ENCODE measurements at regions not wholly inside any gene's neighbourhood (a gene's known extent, or its start where the extent isn't known, plus 50 kb on each side); places are given as distances from the start of the nearest gene placed in this dataset.
"Not testable (repeated sequence)": the region's sequence is repeated elsewhere in the genome, so short reads cannot be mapped to it uniquely, and the experiment has no call there.

DNA sequence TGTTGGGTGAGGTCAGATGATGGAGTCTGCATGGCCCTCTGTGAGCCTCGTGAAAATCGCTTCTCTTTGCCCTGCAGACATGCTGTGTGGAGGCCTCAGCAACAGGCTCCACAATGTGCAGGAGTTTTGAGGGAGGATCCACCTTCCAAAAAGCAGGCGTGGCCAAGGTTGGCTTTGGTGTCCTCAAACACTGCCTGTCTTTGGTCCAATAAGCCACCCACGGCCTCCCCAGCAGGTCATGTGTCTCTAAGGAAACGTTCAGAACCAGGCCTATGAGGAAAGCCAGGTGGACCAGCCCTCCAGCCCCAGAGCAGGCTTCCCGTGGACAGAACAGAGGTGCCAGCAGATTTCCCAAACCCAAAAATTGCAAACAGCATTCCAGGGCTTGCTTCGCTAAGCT lies 340.7 kb upstream of the IRX2 start:
- TF ChIP-seq, protein P1, sequence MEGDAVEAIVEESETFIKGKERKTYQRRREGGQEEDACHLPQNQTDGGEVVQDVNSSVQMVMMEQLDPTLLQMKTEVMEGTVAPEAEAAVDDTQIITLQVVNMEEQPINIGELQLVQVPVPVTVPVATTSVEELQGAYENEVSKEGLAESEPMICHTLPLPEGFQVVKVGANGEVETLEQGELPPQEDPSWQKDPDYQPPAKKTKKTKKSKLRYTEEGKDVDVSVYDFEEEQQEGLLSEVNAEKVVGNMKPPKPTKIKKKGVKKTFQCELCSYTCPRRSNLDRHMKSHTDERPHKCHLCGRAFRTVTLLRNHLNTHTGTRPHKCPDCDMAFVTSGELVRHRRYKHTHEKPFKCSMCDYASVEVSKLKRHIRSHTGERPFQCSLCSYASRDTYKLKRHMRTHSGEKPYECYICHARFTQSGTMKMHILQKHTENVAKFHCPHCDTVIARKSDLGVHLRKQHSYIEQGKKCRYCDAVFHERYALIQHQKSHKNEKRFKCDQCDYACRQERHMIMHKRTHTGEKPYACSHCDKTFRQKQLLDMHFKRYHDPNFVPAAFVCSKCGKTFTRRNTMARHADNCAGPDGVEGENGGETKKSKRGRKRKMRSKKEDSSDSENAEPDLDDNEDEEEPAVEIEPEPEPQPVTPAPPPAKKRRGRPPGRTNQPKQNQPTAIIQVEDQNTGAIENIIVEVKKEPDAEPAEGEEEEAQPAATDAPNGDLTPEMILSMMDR (IDR thresholded peaks at IDR 0.05): no peak

DNA sequence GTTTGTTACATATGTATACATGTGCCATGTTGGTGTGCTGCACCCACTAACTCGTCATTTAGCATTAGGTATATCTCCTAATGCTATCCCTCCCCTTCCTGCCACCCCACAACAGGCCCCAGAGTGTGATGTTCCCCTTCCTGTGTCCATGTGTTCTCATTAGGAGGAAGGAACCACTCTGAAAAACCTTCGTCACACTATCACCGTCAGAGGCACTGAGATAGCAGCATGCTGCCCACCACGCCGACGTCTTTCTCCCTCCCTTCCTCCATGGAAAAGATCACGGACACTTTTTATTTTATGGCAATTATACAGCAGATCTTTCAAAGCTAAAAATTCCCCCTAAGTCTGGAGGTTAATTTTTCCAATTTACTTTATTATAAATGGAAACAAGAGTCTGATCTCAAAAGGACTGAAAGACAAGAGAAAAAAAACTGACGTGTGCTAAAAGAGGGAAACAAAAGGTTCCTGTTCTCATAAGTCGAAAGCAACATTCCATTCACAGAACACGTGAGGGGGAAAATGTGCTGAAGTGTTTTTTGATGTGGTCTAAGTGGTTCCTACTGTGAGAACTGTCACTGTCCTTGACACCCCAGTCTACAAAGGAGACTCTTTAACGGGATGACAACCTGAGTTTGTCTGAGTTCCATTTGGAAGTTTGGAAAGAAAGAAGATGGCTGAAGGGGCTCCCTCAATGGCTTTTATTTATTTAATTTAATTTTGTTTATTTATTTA lies 339.7 kb upstream of the IRX2 start:
- intact Hi-C loops (cut with DNase I): no loop called here
- DNase-seq: no peak
- H3K36me3 ChIP-seq: no peaks in the 10 kb centered on the region
- no peak overlapping the region for H3K27ac ChIP-seq
- H3K9me3 ChIP-seq: no peaks in the 10 kb centered on the region
- no peaks in the 10 kb centered on the region for H3K27me3 ChIP-seq
- ATAC-seq: no peak
- no peak overlapping the region for H3K4me3 ChIP-seq
- TF ChIP-seq, protein P1 (IDR thresholded peaks at IDR 0.05): no peak
- H3K4me1 ChIP-seq: no peaks in the 10 kb centered on the region

More for the DNA sequence above, 340.7 kb upstream of the IRX2 start:
- no peak for DNase-seq
- H3K27me3 ChIP-seq: no peaks in the 10 kb centered on the region
- H3K27ac ChIP-seq: no peak overlapping the region
- no peaks in the 10 kb centered on the region for H3K9me3 ChIP-seq
- intact Hi-C loops (cut with DNase I): no loop called here
- no peaks in the 10 kb centered on the region for H3K4me1 ChIP-seq
- H3K4me3 ChIP-seq: no peak overlapping the region
- ATAC-seq: no peak
- H3K36me3 ChIP-seq: no peaks in the 10 kb centered on the region

- H3K27ac ChIP-seq, H3K36me3 ChIP-seq: not testable (repeated sequence)
Observed at GRCh38 chr5:3090305-3090704, 338.8 kb upstream of the IRX2 start.

GRCh38 chr5:3080366-3080765 lies 328.9 kb upstream of the IRX2 start:
- TF ChIP-seq, protein P1 (IDR thresholded peaks at IDR 0.05): no peak
- no peak for DNase-seq

More at GRCh38 chr5:3090305-3090704, 338.8 kb upstream of the IRX2 start:
- DNase-seq; intact Hi-C loops (cut with DNase I); H3K4me3 ChIP-seq; H3K9me3 ChIP-seq; ATAC-seq; H3K27me3 ChIP-seq; H3K4me1 ChIP-seq: not testable (repeated sequence)

DNA sequence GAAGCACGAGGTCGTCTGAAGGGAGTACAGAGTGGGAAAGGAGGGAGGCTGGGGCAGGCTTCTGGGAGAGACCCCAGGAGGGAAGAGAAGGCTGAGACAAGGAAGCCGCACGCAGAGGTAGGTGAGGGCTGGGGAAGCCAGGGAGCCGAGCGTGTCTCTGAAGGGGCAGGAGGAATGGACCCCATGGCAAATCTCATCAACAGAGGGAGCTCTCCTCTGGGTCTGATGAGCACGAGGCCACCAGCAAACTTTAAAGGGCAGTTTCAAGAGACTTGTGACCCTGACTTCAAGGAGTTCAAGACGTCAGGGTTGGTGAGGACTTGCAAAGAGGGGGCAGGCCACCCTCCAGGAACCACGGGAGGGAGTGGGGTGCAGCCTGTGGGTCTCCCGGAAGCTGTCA lies 326.2 kb upstream of the IRX2 start:
- Histone ChIP-seq H3K27ac (no peak overlapping the region), H3K4me3 (no peak overlapping the region), H3K9me3 (peaks cover 10% of the 10 kb centered on the region), H3K36me3 (no peaks in the 10 kb centered on the region), H3K4me1 (no peaks in the 10 kb centered on the region), H3K27me3 (no peaks in the 10 kb centered on the region)
- intact Hi-C loops (cut with DNase I): no loop called here
- ATAC-seq: no peak
- no peak for DNase-seq
- TF ChIP-seq, protein P1 (IDR thresholded peaks at IDR 0.05): no peak

More at GRCh38 chr5:3080366-3080765, 328.9 kb upstream of the IRX2 start:
- intact Hi-C loops (cut with DNase I): no loop called here
- peaks cover under 1% of the 10 kb centered on the region for H3K9me3 ChIP-seq
- no peak overlapping the region for H3K27ac ChIP-seq
- no peaks in the 10 kb centered on the region for H3K27me3 ChIP-seq
- no peak overlapping the region for H3K4me3 ChIP-seq
- no peaks in the 10 kb centered on the region for H3K4me1 ChIP-seq
- no peaks in the 10 kb centered on the region for H3K36me3 ChIP-seq
- peak; percentile 33 for ATAC-seq

GRCh38 chr5:3075309-3075708 lies 323.8 kb upstream of the IRX2 start:
- no peak overlapping the region for H3K4me3 ChIP-seq
- no peak overlapping the region for H3K27ac ChIP-seq
- intact Hi-C loops (cut with DNase I): no loop called here
- TF ChIP-seq, protein P1 (IDR thresholded peaks at IDR 0.05): no peak
- no peaks in the 10 kb centered on the region for H3K36me3 ChIP-seq
- H3K27me3 ChIP-seq: no peaks in the 10 kb centered on the region
- ATAC-seq: no peak
- H3K9me3 ChIP-seq: peaks cover 10% of the 10 kb centered on the region
- no peaks in the 10 kb centered on the region for H3K4me1 ChIP-seq
- no peak for DNase-seq

Data from upper lobe of right lung (tissue), 1 donor.